DMS 273 treated with DMSO at 0.1 percent for 48 hours (cell line): ENCODE measurements at regions not wholly inside any gene's neighbourhood (a gene's known extent, or its start where the extent isn't known, plus 50 kb on each side); places are given as distances from the start of the nearest gene placed in this dataset.
A peak's percentile ranks its signal among the peaks of the same experiment; 100 is the strongest.
"Not testable (repeated sequence)": the region's sequence is repeated elsewhere in the genome, so short reads cannot be mapped to it uniquely, and the experiment has no call there.

Source experiments
- DNase-seq: peaks from one replicate; lab custom pipeline; 2025; lab: John Stamatoyannopoulos, UW

DNA sequence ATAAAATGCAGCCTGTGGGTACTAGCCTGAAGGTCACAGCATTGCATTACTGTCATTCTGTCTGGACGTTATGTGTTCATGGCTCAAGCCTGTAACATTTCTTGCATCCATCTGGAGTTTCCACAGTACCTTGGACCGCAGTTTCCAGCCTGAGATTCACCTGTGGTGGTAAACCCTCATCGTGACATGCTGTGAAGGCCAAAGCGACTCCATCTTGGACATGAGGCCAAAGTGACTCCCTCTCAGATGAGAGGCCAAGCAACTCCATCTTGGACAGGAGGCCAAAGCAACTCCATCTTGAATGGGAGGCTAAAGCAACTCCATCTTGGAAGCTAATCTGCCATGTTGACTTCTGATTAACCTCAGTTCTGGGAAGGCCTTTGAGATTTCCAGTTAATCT is 257.7 kb upstream of the MYT1L start:
- no peak for DNase-seq

GRCh38 chr2:2587354-2587753 is 256.3 kb upstream of the MYT1L start:
- DNase-seq = no peak

GRCh38 chr2:2586931-2587330 is 255.9 kb upstream of the MYT1L start:
- no peak for DNase-seq

DNA sequence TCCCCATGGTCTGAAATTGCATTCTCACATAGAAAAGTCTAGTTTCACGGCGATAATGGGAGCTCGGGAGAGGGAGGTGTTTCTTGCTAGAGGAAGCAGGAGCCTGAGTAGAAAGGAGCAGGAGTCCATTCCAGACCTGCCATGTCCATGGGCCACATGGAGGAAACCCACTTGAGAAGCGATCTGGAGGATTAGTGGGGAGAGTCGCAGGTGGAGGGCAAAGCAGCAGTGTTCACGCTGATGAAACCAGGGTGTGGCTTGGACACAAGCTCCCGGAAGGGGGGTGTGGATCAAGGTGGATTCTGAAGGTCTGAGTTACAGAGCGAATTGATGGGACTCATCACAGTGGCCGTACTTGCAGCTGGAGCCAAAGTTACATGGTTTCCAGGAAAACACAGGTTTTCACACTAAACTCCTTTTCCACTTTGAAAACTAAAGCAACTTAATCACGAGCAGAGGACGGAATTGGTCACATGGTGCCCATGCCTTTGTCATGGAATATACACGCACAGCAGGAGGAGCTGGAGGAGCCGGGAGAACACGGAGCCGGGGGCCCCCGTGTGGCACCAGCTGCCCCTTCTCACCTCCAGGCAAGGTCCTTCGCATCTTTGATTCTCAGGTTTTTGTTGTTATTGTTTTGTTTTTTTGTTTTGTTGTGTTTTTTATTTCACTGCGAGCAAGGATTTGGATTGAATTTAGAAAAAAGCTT is 255.1 kb upstream of the MYT1L start:
- DNase-seq = no peak

DNA sequence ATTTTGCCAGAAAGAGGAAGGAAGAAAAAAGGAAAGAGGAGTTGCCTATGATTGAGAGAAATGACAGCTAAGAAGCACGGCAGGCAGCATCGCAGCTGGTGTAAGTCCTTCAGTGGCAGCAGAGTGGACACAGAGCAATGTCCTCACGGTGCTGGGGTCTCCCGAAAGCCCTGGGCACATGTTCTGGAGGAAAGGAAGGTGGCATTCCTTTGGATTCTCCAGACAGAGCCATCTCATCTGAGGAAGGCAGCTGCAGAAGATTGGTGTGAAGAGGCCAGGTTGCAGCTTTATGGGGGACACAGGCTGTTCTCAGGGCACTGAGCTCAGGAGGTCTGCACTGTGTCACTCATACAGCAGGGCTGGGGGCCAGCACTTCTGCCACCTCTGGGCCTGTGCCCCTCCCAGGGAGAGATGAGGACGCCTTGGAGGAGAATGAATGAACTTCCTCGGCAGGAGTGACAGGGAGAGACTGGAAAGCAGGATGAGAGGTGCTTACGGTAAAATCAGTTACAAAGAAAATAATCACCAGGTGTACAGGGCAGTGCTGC is 252.0 kb upstream of the MYT1L start:
- no peak for DNase-seq

GRCh38 chr2:2581331-2582159 is 250.5 kb upstream of the MYT1L start:
- DNase-seq = no peak

- DNase-seq = not testable (repeated sequence)
These were observed 249.8 kb upstream of the MYT1L start for GRCh38 chr2:2580841-2581240.

DNA sequence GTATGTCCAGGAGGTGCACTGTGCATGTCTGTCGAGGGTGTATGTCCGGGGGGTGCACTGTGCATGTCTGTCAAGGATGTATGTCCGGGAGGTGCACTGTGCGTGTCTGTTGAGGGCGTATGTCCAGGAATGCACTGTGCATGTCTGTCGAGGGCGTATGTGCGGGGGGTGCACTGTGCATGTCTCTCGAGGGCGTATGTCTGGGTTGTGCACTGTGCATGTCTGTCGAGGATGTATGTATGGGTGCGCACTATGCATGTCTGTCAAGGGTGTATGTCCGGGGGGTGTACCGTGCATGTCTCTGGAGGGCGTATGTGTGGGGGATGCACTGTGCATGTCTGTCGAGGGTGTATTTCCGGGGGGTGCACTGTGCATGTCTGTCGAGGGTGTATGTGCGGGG is 249.3 kb upstream of the MYT1L start:
- DNase-seq = no peak

- no peak for DNase-seq
These were observed 248.7 kb upstream of the MYT1L start for GRCh38 chr2:2579814-2580213.

DNA sequence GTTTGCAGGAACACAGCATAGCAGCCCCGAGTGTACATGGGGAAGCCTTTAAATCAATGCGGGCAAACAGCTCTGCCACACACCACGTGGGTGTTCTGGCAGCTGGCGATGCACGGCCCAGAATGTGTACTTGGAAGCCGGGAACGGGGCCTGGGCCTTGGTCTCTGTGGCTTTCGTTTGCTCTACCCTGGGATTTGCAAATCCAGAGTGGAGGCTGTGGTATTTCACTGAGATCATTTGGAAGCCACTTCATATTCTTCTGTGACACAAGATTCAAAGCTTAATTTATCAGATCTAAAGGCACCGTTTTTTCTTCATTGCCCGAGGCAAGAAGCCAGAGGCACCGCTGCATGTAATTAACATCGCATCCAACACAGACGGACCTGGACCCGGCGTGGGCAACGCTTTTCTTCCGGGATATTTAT is 246.3 kb upstream of the MYT1L start:
- DNase-seq = peak; percentile 17

DNA sequence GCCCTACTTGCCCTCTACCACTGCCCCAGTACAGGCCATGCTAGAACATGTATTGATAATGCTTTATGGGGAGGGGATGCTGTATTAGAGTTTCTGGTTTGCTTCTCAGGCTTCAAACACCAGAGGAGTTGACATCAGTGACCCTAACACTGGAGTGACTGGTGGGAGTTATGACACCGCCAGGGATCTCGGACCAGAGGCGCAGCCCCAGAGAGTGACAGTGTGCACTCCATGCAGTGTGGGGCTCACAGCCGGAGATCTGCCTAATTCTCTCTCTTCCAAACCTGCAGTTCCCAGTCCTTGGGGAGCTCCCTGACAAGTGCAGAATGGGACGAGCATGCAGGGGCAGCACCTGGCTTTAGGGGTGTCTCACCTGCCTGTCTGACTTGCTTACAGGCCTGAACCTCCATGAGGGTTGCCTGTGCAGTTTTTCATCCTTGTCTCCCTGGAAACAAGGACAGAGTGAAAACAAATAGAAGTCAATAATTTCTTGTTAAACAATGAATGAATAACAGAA is 244.9 kb upstream of the MYT1L start:
- no peak for DNase-seq

GRCh38 chr2:2575181-2575577 is 244.1 kb upstream of the MYT1L start:
- no peak for DNase-seq

- no peak for DNase-seq
These were observed 243.5 kb upstream of the MYT1L start for GRCh38 chr2:2574401-2575180.

GRCh38 chr2:2573658-2574293 is 242.7 kb upstream of the MYT1L start:
- DNase-seq = no peak

GRCh38 chr2:2573205-2573604 is 242.1 kb upstream of the MYT1L start:
- no peak for DNase-seq

DNA sequence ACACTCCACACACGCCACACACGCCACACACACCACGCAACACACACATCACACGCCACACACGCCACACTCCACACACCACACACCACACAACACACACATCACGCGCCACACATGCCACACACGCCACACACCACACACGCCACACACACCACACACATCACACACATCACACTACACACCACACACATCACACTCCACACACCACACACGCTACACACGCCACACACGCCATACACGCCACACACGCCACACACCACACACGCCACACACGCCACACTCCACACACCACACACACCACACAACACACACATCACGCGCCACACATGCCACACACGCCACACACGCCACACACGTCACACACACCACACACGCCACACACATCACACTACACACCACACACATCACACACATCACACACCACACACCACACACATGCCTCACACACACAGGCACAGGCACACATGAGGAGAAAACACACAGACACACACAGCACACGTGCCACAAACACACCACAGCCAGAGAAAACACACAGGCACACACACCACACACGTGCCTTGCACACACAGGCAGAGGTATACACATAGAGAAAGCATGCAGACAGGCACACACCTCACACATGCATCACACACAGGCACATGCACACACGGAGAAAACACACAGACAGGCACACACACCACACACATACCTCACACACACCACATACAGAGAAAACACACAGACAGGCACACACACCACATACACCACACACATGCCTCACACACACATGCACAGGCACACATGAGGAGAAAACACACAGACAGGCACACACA is 241.5 kb upstream of the MYT1L start:
- DNase-seq = no peak

- no peak for DNase-seq
These were observed 240.5 kb upstream of the MYT1L start for GRCh38 chr2:2571301-2572150.

DNA sequence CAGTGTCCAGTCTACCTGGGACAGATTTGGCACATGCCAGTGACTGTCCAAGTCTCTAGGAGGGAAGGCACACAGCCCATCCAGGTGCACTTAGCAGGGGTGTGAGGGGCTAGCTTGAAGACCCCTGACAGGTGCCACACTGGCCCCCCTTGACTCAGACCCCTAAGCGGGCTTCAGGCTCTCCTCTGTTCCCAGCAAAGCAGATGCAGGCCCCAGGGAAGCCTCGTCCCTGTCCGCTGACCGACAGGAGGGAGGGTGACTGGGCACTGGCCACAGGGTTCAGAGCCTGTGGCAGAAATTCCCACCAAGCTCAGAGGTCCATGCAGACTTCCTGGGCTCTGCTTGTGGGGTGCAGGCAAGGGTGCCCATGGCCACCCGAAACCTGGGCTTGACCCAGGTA is 239.8 kb upstream of the MYT1L start:
- no peak for DNase-seq

DNA sequence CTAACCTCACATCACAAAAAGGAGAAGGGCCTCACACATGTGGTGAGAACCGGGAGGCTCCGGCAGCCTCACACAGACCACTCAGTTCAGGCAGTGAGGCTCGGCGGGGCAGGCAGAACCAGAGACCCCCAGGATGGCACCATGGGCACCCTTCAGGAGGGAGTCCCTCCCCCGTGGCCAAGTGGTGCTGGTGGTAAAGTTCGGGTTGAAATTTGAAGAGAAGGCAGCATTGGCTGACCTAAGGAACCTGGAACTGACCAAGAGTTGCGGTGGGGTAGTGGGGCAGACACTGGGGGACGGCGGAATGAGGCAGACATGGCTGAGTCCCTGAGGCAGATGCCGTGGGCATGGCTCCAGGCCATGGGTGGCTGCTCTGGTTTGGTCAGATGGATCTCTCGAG is 239.3 kb upstream of the MYT1L start:
- no peak for DNase-seq

DNA sequence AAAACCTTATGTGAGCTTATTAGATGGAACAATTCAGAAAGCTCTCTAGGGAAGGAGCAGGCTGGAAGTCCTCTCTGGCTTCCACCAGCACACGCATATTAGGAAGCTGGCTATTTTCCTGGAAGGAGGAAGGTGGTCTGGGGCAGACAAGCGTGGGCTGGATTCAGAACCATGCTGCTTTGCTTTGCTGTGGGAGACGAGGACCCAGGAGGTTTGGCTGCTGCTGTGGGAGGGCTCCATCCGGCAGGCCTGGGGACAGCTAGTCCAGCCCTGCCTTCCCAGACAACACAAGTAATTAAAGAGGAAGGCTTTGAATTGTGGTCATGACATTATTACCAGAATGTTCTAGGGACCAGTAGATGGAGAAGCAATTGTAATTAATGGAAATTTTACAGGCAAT is 238.8 kb upstream of the MYT1L start:
- no peak for DNase-seq
